DND-41 (cell line): ENCODE measurements at regions not wholly inside any gene's neighbourhood (a gene's known extent, or its start where the extent isn't known, plus 50 kb on each side); places are given as distances from the start of the nearest gene placed in this dataset.

Source experiments
- EZH2 ChIP-seq: IDR thresholded peaks from 3 replicates; pipeline ENCODE4 v1.6.1; 2012; ENCODE audit warnings: borderline replicate concordance, low read depth, mild to moderate bottlenecking, moderate library complexity, low read length, inconsistent platforms; ENCODE audit not compliant: severe bottlenecking
- TF ChIP-seq, protein P1 (sequence below): IDR thresholded peaks from 2 replicates; pipeline ENCODE4 v1.5.1; 2012; ENCODE audit warnings: borderline replicate concordance, low read length, moderate library complexity, mild to moderate bottlenecking; ENCODE audit not compliant: poor library complexity, severe bottlenecking; ENCODE audit errors: extremely low read depth

DNA sequence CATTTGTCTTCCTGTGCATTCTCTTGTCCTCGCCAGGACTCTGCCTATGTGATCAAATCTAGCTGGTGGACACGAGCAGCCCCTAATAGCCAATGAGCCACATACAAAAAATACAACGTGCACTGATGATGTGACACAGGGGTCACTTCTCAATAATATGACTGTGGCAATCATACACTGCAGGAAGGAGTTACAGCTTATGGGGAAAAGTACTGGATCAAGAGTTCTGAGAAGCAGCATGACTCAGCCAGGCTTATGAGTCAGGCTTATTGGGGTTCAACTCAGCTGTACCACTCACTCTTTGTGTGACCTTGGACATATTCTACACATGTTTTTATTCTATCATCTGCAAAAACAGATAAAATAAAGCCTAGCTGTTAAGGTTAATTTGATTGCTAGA lies 889.4 kb upstream of the TENM4 start:
- TF ChIP-seq, protein P1, sequence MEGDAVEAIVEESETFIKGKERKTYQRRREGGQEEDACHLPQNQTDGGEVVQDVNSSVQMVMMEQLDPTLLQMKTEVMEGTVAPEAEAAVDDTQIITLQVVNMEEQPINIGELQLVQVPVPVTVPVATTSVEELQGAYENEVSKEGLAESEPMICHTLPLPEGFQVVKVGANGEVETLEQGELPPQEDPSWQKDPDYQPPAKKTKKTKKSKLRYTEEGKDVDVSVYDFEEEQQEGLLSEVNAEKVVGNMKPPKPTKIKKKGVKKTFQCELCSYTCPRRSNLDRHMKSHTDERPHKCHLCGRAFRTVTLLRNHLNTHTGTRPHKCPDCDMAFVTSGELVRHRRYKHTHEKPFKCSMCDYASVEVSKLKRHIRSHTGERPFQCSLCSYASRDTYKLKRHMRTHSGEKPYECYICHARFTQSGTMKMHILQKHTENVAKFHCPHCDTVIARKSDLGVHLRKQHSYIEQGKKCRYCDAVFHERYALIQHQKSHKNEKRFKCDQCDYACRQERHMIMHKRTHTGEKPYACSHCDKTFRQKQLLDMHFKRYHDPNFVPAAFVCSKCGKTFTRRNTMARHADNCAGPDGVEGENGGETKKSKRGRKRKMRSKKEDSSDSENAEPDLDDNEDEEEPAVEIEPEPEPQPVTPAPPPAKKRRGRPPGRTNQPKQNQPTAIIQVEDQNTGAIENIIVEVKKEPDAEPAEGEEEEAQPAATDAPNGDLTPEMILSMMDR = no peak
- TF ChIP-seq EZH2 = no peak
